CD14-positive monocyte (primary cell): ENCODE measurements at regions not wholly inside any gene's neighbourhood (a gene's known extent, or its start where the extent isn't known, plus 50 kb on each side); places are given as distances from the start of the nearest gene placed in this dataset.

Experiments
- DNase-seq, 3 donors: peaks; one replicate each; pipeline ENCODE4 v3.0.0-alpha.2; 2011 to 2022
- H2AFZ ChIP-seq: 2 replicates; pipeline ENCODE4 v1.6.0; 2012; ENCODE audit warnings: mild to moderate bottlenecking, low read depth, low read length, inconsistent platforms; ENCODE audit not compliant: insufficient read depth, poor library complexity, severe bottlenecking
- H3K27ac ChIP-seq, 2 donors: 1 replicate in 1 of 2; 2 replicates in 1 of 2; pipeline ENCODE4 v1.5.1; 2012 to 2013; ENCODE audit warnings: low read length in 2 of 2, control low read depth in 1 of 2, inconsistent platforms in 1 of 2, low read depth in 1 of 2, mild to moderate bottlenecking in 1 of 2
- H3K27me3 ChIP-seq, 2 donors: one replicate each; pipeline versions ENCODE4 v1.6.0 to v1.6.1; 2011 to 2013; ENCODE audit warnings: low read length in 2 of 2; ENCODE audit not compliant: control insufficient read depth in 2 of 2, insufficient read depth in 2 of 2
- H3K36me3 ChIP-seq, 2 donors: replicated peaks in 1 of 2; 1 replicate in 1 of 2; 2 replicates in 1 of 2; pipeline versions ENCODE4 v1.5.1 to v1.6.1; 2012 to 2013; ENCODE audit warnings: low read length in 2 of 2, control low read depth in 1 of 2, inconsistent platforms in 1 of 2, mild to moderate bottlenecking in 1 of 2; ENCODE audit not compliant: insufficient read depth in 2 of 2, control insufficient read depth in 1 of 2
- H3K4me1 ChIP-seq, 2 donors: 1 replicate in 1 of 2; 2 replicates in 1 of 2; pipeline versions ENCODE4 v1.5.1 to v1.6.1; 2012 to 2013; ENCODE audit warnings: low read length in 2 of 2, control low read depth in 1 of 2, inconsistent platforms in 1 of 2, mild to moderate bottlenecking in 1 of 2, moderate library complexity in 1 of 2; ENCODE audit not compliant: insufficient read depth in 2 of 2, control insufficient read depth in 1 of 2
- H3K4me2 ChIP-seq: replicated peaks from 2 replicates; pipeline ENCODE3; 2012; ENCODE audit warnings: low read length, moderate library complexity, mild to moderate bottlenecking; ENCODE audit not compliant: poor library complexity, severe bottlenecking; ENCODE audit errors: extremely low read depth
- H3K4me3 ChIP-seq, 3 experiments: fragments of 200-600 bp in 1 of 3; sonication (generic) in 1 of 3; replicated peaks in 1 of 3; 1 replicate in 2 of 3; 2 replicates in 1 of 3; pipeline ENCODE4 v1.5.1; 2011 to 2013; ENCODE audit warnings: low read length in 3 of 3, mild to moderate bottlenecking in 3 of 3, control low read depth in 2 of 3, low read depth in 2 of 3, inconsistent platforms in 1 of 3, moderate library complexity in 1 of 3
- H3K79me2 ChIP-seq: 2 replicates; pipeline ENCODE4 v1.6.0; 2012; ENCODE audit warnings: mild to moderate bottlenecking, control low read depth, inconsistent platforms, low read length, moderate library complexity; ENCODE audit not compliant: insufficient read depth
- H3K9ac ChIP-seq: 2 replicates; pipeline ENCODE4 v1.6.0; 2017; ENCODE audit warnings: low read length, mild to moderate bottlenecking; ENCODE audit not compliant: insufficient read depth, poor library complexity, severe bottlenecking
- H3K9me3 ChIP-seq, 2 donors: replicated peaks in 1 of 2; 1 replicate in 1 of 2; 2 replicates in 1 of 2; pipeline versions ENCODE4 v1.5.1 to v1.6.1; 2012 to 2013; ENCODE audit warnings: low read length in 2 of 2, control low read depth in 1 of 2; ENCODE audit not compliant: control insufficient read depth in 1 of 2, insufficient read depth in 1 of 2
- H4K20me1 ChIP-seq: 2 replicates; pipeline ENCODE4 v1.6.0; 2012; ENCODE audit warnings: mild to moderate bottlenecking, low read length, control low read depth, moderate library complexity; ENCODE audit not compliant: insufficient read depth
- H3K27ac Mint-ChIP-seq, 7 donors: one replicate each; pipeline ENCODE4 v1.8.0; 2020; ENCODE audit warnings: mild to moderate bottlenecking in 7 of 7, mixed read lengths in 7 of 7, moderate library complexity in 6 of 7, inconsistent platforms in 2 of 7
- H3K27me3 Mint-ChIP-seq, 3 donors: one replicate each; pipeline ENCODE4 v1.8.0; 2021 to 2022; ENCODE audit warnings: low read depth in 3 of 3, mild to moderate bottlenecking in 3 of 3, mixed read lengths in 3 of 3, moderate library complexity in 3 of 3, inconsistent platforms in 1 of 3
- H3K36me3 Mint-ChIP-seq, 2 donors: one replicate each; pipeline ENCODE4 v1.8.0; 2020; ENCODE audit warnings: mixed read lengths in 2 of 2, inconsistent platforms in 1 of 2, mild to moderate bottlenecking in 1 of 2
- H3K4me1 Mint-ChIP-seq: one replicate; pipeline ENCODE4 v1.8.0; 2020; ENCODE audit warnings: mild to moderate bottlenecking, mixed read lengths
- H3K4me3 Mint-ChIP-seq, 2 donors: one replicate each; pipeline ENCODE4 v1.8.0; 2020; ENCODE audit warnings: mild to moderate bottlenecking in 2 of 2, mixed read lengths in 2 of 2, moderate library complexity in 1 of 2
- H3K9me3 Mint-ChIP-seq, 7 donors: one replicate each; pipeline ENCODE4 v1.8.0; 2020 to 2022; ENCODE audit warnings: mixed read lengths in 7 of 7, mild to moderate bottlenecking in 6 of 7, moderate library complexity in 6 of 7, inconsistent platforms in 2 of 7
- CTCF ChIP-seq: fragments of 200-600 bp; IDR thresholded peaks from one replicate; pipeline ENCODE4 v1.8.0; 2022; ENCODE audit warnings: antibody characterized with exemption, mild to moderate bottlenecking
- WGBS: methylation state at CpG from one replicate; pipeline ENCODE4 v1.1.5; 2013; ENCODE audit warnings: missing lambda C conversion rate; ENCODE audit not compliant: insufficient coverage; 5-methylcytosine and 5-hydroxymethylcytosine counted together
- intact Hi-C, 2 donors: fragments of 100-400 bp; cut with micrococcal nuclease; formaldehyde crosslinking; loops; one replicate each; pipeline versions ENCODE4 v1.15.0 to v1.15.1; 2023

GRCh38 chr2:84144345-84144744 is 314.7 kb downstream of the SUCLG1 start:
- Histone ChIP-seq H3K27me3 (no peaks in the 10 kb centered on the region), H4K20me1 (no peaks in the 10 kb centered on the region), H3K79me2 (no peaks in the 10 kb centered on the region), H3K27ac (no peak overlapping the region), H3K9ac (no peak overlapping the region), H2AFZ (no peak overlapping the region), H3K4me3 (no peak overlapping the region), H3K4me1 (no peaks in the 10 kb centered on the region), H3K36me3 (no peaks in the 10 kb centered on the region), H3K4me2 (no peak overlapping the region), H3K9me3 (no peaks in the 10 kb centered on the region)
- no CpG with 5 or more reads among the region's 4 CpGs for WGBS
- H3K27me3 Mint-ChIP-seq: peaks cover 0 to 2% (median 0%) of the 10 kb centered on the region in 3 donors
- H3K4me3 Mint-ChIP-seq: no peak overlapping the region
- peak overlapping the region in 1 of 7 donors; percentile 47 for H3K27ac Mint-ChIP-seq
- H3K9me3 Mint-ChIP-seq: peaks cover 0 to 6% (median 3%) of the 10 kb centered on the region in 7 donors
- DNase-seq: no peak
- TF ChIP-seq CTCF: no peak
- no peaks in the 10 kb centered on the region for H3K36me3 Mint-ChIP-seq
- intact Hi-C loops: no loop called here
- H3K4me1 Mint-ChIP-seq: no peaks in the 10 kb centered on the region

- H3K27ac Mint-ChIP-seq: no peak overlapping the region
- Histone ChIP-seq H2AFZ (no peak overlapping the region), H3K4me2 (no peak overlapping the region), H3K27me3 (no peaks in the 10 kb centered on the region), H3K4me3 (no peak overlapping the region), H3K4me1 (no peaks in the 10 kb centered on the region), H3K9ac (no peak overlapping the region), H3K36me3 (no peaks in the 10 kb centered on the region), H3K9me3 (no peaks in the 10 kb centered on the region), H3K27ac (no peak overlapping the region), H3K79me2 (no peaks in the 10 kb centered on the region), H4K20me1 (no peaks in the 10 kb centered on the region)
- no peak overlapping the region for H3K4me3 Mint-ChIP-seq
- intact Hi-C loops: no loop called here
- whole genome bisulfite sequencing: no CpG with 5 or more reads among the region's 3 CpGs
- H3K4me1 Mint-ChIP-seq: no peaks in the 10 kb centered on the region
- no peaks in the 10 kb centered on the region for H3K36me3 Mint-ChIP-seq
- H3K27me3 Mint-ChIP-seq: no peaks in the 10 kb centered on the region
- DNase-seq: no peak
- TF ChIP-seq CTCF: no peak
- peaks cover 0 to 8% (median 0%) of the 10 kb centered on the region in 7 donors for H3K9me3 Mint-ChIP-seq
These were observed 322.0 kb downstream of the SUCLG1 start for GRCh38 chr2:84137034-84137433.
